Kidney (tissue), 13 donors: ENCODE measurements at regions not wholly inside any gene's neighbourhood (a gene's known extent, or its start where the extent isn't known, plus 50 kb on each side); places are given as distances from the start of the nearest gene placed in this dataset.

ENCODE experiments used
- DNase-seq, 5 donors: peaks; one replicate each; pipeline ENCODE4 v3.0.0-alpha.2; 2013 to 2020
- FAIRE-seq: peaks from 2 replicates; lab custom pipeline; 2012; peaks lifted over from hg19 to GRCh38; lab: Jason Lieb, UNC
- H3K27ac ChIP-seq, 2 donors: one replicate each; pipeline ENCODE4 v1.7.0; 2013; ENCODE audit warnings: low read depth in 2 of 2, low read length in 2 of 2, inconsistent platforms in 1 of 2
- H3K27me3 ChIP-seq: one replicate; pipeline ENCODE4 v1.7.1; 2013; ENCODE audit warnings: low read length, inconsistent platforms; ENCODE audit not compliant: control insufficient read depth, insufficient read depth
- H3K36me3 ChIP-seq, 3 donors: one replicate each; pipeline versions ENCODE4 v1.7.0 to v1.7.1; 2013; ENCODE audit warnings: low read length in 3 of 3, control low read depth in 1 of 3, inconsistent platforms in 1 of 3; ENCODE audit not compliant: insufficient read depth in 3 of 3, control insufficient read depth in 2 of 3
- H3K4me1 ChIP-seq, 3 donors: one replicate each; pipeline versions ENCODE4 v1.7.0 to v1.7.1; 2013; ENCODE audit warnings: low read length in 3 of 3, inconsistent platforms in 1 of 3, low read depth in 1 of 3; ENCODE audit not compliant: control insufficient read depth in 2 of 3, insufficient read depth in 2 of 3
- H3K4me3 ChIP-seq, 3 donors: one replicate each; pipeline versions ENCODE4 v1.7.0 to v1.8.1; 2013; ENCODE audit warnings: low read length in 3 of 3, control low read depth in 1 of 3, inconsistent platforms in 1 of 3
- H3K9ac ChIP-seq, 3 donors: one replicate each; pipeline versions ENCODE4 v1.7.0 to v1.7.1; 2013; ENCODE audit warnings: low read length in 3 of 3, control low read depth in 1 of 3, inconsistent platforms in 1 of 3
- H3K9me3 ChIP-seq, 3 donors: one replicate each; pipeline versions ENCODE4 v1.7.0 to v1.7.1; 2013; ENCODE audit warnings: low read length in 3 of 3, control low read depth in 1 of 3, inconsistent platforms in 1 of 3; ENCODE audit not compliant: control insufficient read depth in 2 of 3, insufficient read depth in 1 of 3
- intact Hi-C: fragments of 100-400 bp; cut with DNase I; formaldehyde crosslinking; loops from one replicate; pipeline ENCODE4 v1.11.1; 2022
- TF ChIP-seq, protein P1 (sequence below): IDR thresholded peaks from 3 replicates; pipeline ENCODE4 v1.5.1; 2012; ENCODE audit warnings: mild to moderate bottlenecking, moderate library complexity, borderline replicate concordance; ENCODE audit not compliant: insufficient read depth; ENCODE audit errors: extremely low read depth
- donor health status: control.
- donor health status: control.
- donor health status: control.
- donor health status: control.
- donor health status: control.
- donor health status: DM: yes; HTN: yes; CAD: no.
- donor health status: Normal renal cell carcinoma (clear cell type).

DNA sequence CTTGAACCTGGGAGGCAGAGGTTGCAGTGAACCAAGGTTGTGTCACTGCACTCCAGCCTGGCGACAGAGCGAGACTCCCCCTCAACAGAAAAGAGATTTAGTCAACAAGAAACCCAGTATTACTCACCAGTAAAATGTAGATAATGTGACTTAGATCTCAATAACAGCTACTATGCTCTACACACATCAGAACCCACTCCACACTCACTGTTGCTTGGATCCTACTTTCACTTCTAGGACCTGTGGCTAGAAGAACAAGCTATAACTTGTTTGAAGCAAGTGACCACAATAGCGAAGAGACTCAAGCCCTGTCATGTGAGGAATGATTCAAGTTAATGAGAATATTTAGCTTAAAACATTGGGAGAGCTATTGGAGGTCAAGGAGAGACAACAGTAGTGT, 100.7 kb downstream of the ANXA2 start:
- intact Hi-C loops: no loop called here
- no peak overlapping the region for H3K27ac ChIP-seq
- FAIRE-seq: no peak
- no peak overlapping the region for H3K9ac ChIP-seq
- no peak overlapping the region for H3K4me3 ChIP-seq
- TF ChIP-seq, protein P1, sequence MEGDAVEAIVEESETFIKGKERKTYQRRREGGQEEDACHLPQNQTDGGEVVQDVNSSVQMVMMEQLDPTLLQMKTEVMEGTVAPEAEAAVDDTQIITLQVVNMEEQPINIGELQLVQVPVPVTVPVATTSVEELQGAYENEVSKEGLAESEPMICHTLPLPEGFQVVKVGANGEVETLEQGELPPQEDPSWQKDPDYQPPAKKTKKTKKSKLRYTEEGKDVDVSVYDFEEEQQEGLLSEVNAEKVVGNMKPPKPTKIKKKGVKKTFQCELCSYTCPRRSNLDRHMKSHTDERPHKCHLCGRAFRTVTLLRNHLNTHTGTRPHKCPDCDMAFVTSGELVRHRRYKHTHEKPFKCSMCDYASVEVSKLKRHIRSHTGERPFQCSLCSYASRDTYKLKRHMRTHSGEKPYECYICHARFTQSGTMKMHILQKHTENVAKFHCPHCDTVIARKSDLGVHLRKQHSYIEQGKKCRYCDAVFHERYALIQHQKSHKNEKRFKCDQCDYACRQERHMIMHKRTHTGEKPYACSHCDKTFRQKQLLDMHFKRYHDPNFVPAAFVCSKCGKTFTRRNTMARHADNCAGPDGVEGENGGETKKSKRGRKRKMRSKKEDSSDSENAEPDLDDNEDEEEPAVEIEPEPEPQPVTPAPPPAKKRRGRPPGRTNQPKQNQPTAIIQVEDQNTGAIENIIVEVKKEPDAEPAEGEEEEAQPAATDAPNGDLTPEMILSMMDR: no peak
- H3K9me3 ChIP-seq: no peaks in the 10 kb centered on the region
- peaks cover 0 to 6% (median 0%) of the 10 kb centered on the region in 3 donors for H3K4me1 ChIP-seq
- no peak for DNase-seq
- no peaks in the 10 kb centered on the region for H3K36me3 ChIP-seq
- H3K27me3 ChIP-seq: no peaks in the 10 kb centered on the region
